ENCODE measurements at regions not wholly inside any gene's neighbourhood (a gene's known extent, or its start where the extent isn't known, plus 50 kb on each side); places are given as distances from the start of the nearest gene placed in this dataset.

GRCh38 chr3:22399566-22399965 lies 648.6 kb upstream of the ZNF385D start:
- TF ChIP-seq POLR2AphosphoS5 (IDR thresholded peaks at IDR 0.05; ENCODE audit: borderline replicate concordance, low read depth, low read length) (no peak), EZH2 (IDR thresholded peaks at IDR 0.05) (no peak)

All from SK-N-MC (cell line).